ENCODE measurements at regions not wholly inside any gene's neighbourhood (a gene's known extent, or its start where the extent isn't known, plus 50 kb on each side); places are given as distances from the start of the nearest gene placed in this dataset.

GRCh38 chr1:163785868-163786405 lies 464.2 kb downstream of the NUF2 start:
- TF ChIP-seq CTCF (IDR thresholded peaks at IDR 0.05; ENCODE audit: extremely low read depth, missing control alignments), result no peak
- DNase-seq (ENCODE audit: low spot score), result no peak

- DNase-seq (ENCODE audit: low spot score), result no peak
- TF ChIP-seq CTCF (IDR thresholded peaks at IDR 0.05; ENCODE audit: extremely low read depth, missing control alignments), result no peak
Observed at GRCh38 chr1:163789911-163790310, 468.2 kb downstream of the NUF2 start.

- DNase-seq (ENCODE audit: low spot score), result no peak
- no peak for TF ChIP-seq CTCF (IDR thresholded peaks at IDR 0.05; ENCODE audit: extremely low read depth, missing control alignments)
Observed at GRCh38 chr1:163794551-163794950, 472.8 kb downstream of the NUF2 start.

- TF ChIP-seq CTCF (IDR thresholded peaks at IDR 0.05; ENCODE audit: extremely low read depth, missing control alignments), result no peak
- no peak for DNase-seq (ENCODE audit: low spot score)
Observed at GRCh38 chr1:163796394-163796821, 474.7 kb downstream of the NUF2 start.

GRCh38 chr1:163797816-163798215 lies 476.1 kb downstream of the NUF2 start:
- no peak for TF ChIP-seq CTCF (IDR thresholded peaks at IDR 0.05; ENCODE audit: extremely low read depth, missing control alignments)
- DNase-seq (ENCODE audit: low spot score), result no peak

GRCh38 chr1:163799190-163799805 lies 477.5 kb downstream of the NUF2 start:
- no peak for TF ChIP-seq CTCF (IDR thresholded peaks at IDR 0.05; ENCODE audit: extremely low read depth, missing control alignments)
- no peak for DNase-seq (ENCODE audit: low spot score)

GRCh38 chr1:163807331-163808049 lies 485.7 kb downstream of the NUF2 start:
- no peak for DNase-seq (ENCODE audit: low spot score)
- no peak for TF ChIP-seq CTCF (IDR thresholded peaks at IDR 0.05; ENCODE audit: extremely low read depth, missing control alignments)

Data from GM20000 (cell line).